PC-3 (cell line): ENCODE measurements at regions not wholly inside any gene's neighbourhood (a gene's known extent, or its start where the extent isn't known, plus 50 kb on each side); places are given as distances from the start of the nearest gene placed in this dataset.

Experiments used
- EZH2 ChIP-seq: fragments of 300-600 bp; sonication (generic); IDR thresholded peaks from one replicate; pipeline ENCODE4 v1.6.1; 2017; ENCODE audit warnings: antibody characterized with exemption, mild to moderate bottlenecking, low read length; ENCODE audit not compliant: unreplicated experiment
- EZH2phosphoT487 ChIP-seq: fragments of 300-600 bp; sonication (generic); IDR thresholded peaks from 2 replicates; pipeline ENCODE4 v1.6.1; 2018; ENCODE audit warnings: mild to moderate bottlenecking, antibody characterized with exemption, low read length, borderline replicate concordance
- TF ChIP-seq, protein P1 (sequence below): fragments of 300-600 bp; sonication (generic); conservative IDR thresholded peaks from 2 replicates; pipeline ENCODE4 v1.5.1; 2017; ENCODE audit warnings: antibody characterized with exemption, low read depth, mild to moderate bottlenecking, low read length

DNA sequence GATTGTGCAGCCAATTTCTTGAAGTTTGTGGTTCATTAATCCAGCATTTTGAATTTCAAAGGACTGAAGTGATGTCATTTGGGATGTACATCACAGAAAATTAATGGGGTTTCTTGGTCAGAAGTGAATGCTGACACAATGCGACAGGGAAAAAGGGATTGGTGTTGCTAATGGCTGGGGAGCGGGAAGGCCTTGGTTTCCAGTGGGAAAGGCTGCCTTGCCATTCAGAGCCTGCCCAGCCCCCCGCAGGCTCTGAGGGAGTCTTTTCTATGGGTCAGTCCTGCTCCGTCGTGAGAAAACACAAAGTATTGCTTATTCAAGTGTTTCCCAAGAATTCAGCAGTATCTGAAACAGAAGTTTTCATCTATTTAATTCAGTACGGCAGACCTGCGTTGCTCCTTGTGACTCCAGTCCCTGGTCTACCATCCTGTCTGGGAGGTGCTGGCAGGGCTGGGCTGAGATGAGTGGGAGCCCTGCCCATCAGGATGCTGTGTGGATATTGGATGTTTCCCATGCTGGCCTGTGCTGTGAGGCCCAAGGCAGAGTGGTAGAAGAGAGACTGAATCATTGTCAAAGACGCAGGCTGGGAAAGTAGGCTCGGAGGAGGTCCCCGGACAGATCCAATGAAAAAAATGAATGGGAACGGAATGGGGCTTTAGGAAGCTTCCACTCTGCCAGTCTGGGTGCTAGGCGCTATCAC lies 111.2 kb upstream of the KLHL25 start:
- TF ChIP-seq, protein P1, sequence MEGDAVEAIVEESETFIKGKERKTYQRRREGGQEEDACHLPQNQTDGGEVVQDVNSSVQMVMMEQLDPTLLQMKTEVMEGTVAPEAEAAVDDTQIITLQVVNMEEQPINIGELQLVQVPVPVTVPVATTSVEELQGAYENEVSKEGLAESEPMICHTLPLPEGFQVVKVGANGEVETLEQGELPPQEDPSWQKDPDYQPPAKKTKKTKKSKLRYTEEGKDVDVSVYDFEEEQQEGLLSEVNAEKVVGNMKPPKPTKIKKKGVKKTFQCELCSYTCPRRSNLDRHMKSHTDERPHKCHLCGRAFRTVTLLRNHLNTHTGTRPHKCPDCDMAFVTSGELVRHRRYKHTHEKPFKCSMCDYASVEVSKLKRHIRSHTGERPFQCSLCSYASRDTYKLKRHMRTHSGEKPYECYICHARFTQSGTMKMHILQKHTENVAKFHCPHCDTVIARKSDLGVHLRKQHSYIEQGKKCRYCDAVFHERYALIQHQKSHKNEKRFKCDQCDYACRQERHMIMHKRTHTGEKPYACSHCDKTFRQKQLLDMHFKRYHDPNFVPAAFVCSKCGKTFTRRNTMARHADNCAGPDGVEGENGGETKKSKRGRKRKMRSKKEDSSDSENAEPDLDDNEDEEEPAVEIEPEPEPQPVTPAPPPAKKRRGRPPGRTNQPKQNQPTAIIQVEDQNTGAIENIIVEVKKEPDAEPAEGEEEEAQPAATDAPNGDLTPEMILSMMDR: no peak
- TF ChIP-seq EZH2 (no peak), EZH2phosphoT487 (no peak)
